GM10248 (cell line): ENCODE measurements at regions not wholly inside any gene's neighbourhood (a gene's known extent, or its start where the extent isn't known, plus 50 kb on each side); places are given as distances from the start of the nearest gene placed in this dataset.

Experiments used
- CTCF ChIA-PET: fragments of 300-600 bp; sonication (Branson Sonifier 250); formaldehyde crosslinking; extraction: SDS; loops from one replicate; lab custom pipeline; 2021; ENCODE audit warnings: antibody characterized with exemption; lab: Yijun Ruan, JAX
- POLR2A ChIA-PET: fragments of 350-650 bp; sonication (Branson Sonifier 250); formaldehyde crosslinking; extraction: SDS; loops from one replicate; lab custom pipeline; 2020; ENCODE audit warnings: antibody characterized with exemption; lab: Yijun Ruan, JAX
- DNase-seq: peaks from one replicate; pipeline ENCODE4 v3.0.0; 2012; ENCODE audit errors: extremely low spot score
- CTCF ChIP-seq: IDR thresholded peaks from 2 replicates; pipeline ENCODE4 v1.5.1; 2012; ENCODE audit warnings: mild to moderate bottlenecking, low read depth; ENCODE audit errors: extremely low read depth, missing control alignments, control extremely low read depth

GRCh38 chr15:48046813-48047438 lies 73.9 kb upstream of the SLC24A5 start:
- no peak for TF ChIP-seq CTCF
- ChIA-PET POLR2A (no interaction called here), CTCF (no interaction called here)
- DNase-seq = no peak

- no peak for DNase-seq
- no peak for TF ChIP-seq CTCF
- ChIA-PET CTCF (interaction anchor here (1.0 to 1.5 kb wide), 2 partner anchors 62 to 338 kb away, joined by 3 read pairs; no protein-coding TSS in a partner anchor), POLR2A (no interaction called here)
Measured at GRCh38 chr15:48049736-48050135, 71.1 kb upstream of the SLC24A5 start.

GRCh38 chr15:48052946-48053345 lies 67.8 kb upstream of the SLC24A5 start:
- no peak for DNase-seq
- CTCF ChIA-PET = no interaction called here
- POLR2A ChIA-PET = no interaction called here
- TF ChIP-seq CTCF = no peak

- CTCF ChIA-PET = interaction anchor here (1.0 to 1.3 kb wide), 3 partner anchors 10 to 862 kb away, joined by 3 read pairs; no protein-coding TSS in a partner anchor
- DNase-seq = no peak
- no peak for TF ChIP-seq CTCF
- POLR2A ChIA-PET = no interaction called here
Measured at GRCh38 chr15:48058371-48058770, 62.4 kb upstream of the SLC24A5 start.

- ChIA-PET CTCF (no interaction called here), POLR2A (no interaction called here)
- no peak for DNase-seq
Measured at GRCh38 chr15:48059791-48060190, 61.0 kb upstream of the SLC24A5 start.

GRCh38 chr15:48060396-48060795 lies 60.4 kb upstream of the SLC24A5 start:
- no peak for TF ChIP-seq CTCF
- DNase-seq = no peak
- POLR2A ChIA-PET = no interaction called here
- CTCF ChIA-PET = interaction anchor here (3.4 kb wide), 1 partner anchor 24 kb away, joined by 14 read pairs; no protein-coding TSS in a partner anchor

More at GRCh38 chr15:48059791-48060190, 61.0 kb upstream of the SLC24A5 start:
- no peak for TF ChIP-seq CTCF
